Amygdala (tissue), 56 donors: ENCODE measurements at regions not wholly inside any gene's neighbourhood (a gene's known extent, or its start where the extent isn't known, plus 50 kb on each side); places are given as distances from the start of the nearest gene placed in this dataset.

Experiments used
- DNase-seq, 56 donors: peaks; one replicate each; lab custom pipeline; 2025; lab: John Stamatoyannopoulos, UW

DNA sequence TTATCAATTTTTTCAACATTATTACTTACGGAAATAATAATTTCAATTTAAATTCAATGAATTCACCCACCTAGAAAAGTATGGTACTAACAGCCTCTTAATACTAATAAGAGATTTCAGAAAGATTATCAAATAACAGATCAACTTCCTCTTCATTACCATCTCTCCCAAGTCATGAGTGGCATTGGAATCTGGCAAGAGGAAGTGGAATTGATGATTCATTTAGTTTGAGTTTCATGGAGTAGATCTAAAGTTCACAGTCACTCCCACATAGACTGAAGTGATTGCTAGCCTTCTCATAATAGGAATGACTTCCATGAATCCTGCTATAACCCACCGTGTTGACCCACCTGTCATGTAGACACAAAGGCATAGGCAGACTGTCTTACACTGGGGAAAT lies 77.7 kb upstream of the WDR75 start:
- DNase-seq: no peak

GRCh38 chr2:189364607-189365006 lies 76.7 kb upstream of the WDR75 start:
- DNase-seq: no peak

- no peak for DNase-seq
These were observed 74.9 kb upstream of the WDR75 start for GRCh38 chr2:189366349-189366748.

- no peak for DNase-seq
These were observed 73.9 kb upstream of the WDR75 start for GRCh38 chr2:189367343-189367742.

GRCh38 chr2:189369566-189369965 lies 71.7 kb upstream of the WDR75 start:
- DNase-seq: no peak

GRCh38 chr2:189370719-189371118 lies 70.6 kb upstream of the WDR75 start:
- DNase-seq: no peak

- DNase-seq: no peak
These were observed 68.5 kb upstream of the WDR75 start for GRCh38 chr2:189372688-189373257.

GRCh38 chr2:189374481-189374880 lies 66.8 kb upstream of the WDR75 start:
- DNase-seq: no peak

GRCh38 chr2:189375842-189376241 lies 65.4 kb upstream of the WDR75 start:
- DNase-seq: no peak

GRCh38 chr2:189379287-189379630 lies 62.0 kb upstream of the WDR75 start:
- no peak for DNase-seq

GRCh38 chr2:189379731-189380261 lies 61.5 kb upstream of the WDR75 start:
- no peak for DNase-seq

- DNase-seq: no peak
These were observed 58.6 kb upstream of the WDR75 start for GRCh38 chr2:189382668-189383067.

DNA sequence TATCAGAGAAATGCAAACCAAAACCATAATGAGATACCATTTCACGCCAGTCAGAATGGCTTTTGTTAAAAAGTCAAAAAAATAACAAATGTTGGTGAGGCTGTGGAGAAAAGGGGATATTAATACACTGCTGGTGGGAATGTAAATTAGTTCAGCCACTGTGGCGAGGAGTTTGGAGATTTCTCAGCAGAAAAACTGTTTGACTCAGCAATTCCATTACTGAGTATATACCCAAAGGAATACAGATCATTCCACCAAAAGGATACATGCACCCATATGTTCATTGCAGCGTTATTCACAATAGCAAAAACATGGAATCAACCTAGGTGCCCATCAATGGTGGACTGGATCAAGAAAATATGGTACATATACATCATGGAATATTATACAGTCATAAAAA lies 54.5 kb upstream of the WDR75 start:
- DNase-seq: no peak

GRCh38 chr2:189391201-189391600 lies 50.1 kb upstream of the WDR75 start:
- DNase-seq: no peak
